Heart left ventricle (tissue), 16 donors: ENCODE measurements at regions not wholly inside any gene's neighbourhood (a gene's known extent, or its start where the extent isn't known, plus 50 kb on each side); places are given as distances from the start of the nearest gene placed in this dataset.

ENCODE experiments used
- ATAC-seq, 4 donors: fragments of 200-7000 bp; cut with Tn5 transposase; one replicate each; pipeline ENCODE4 v1.9.1; 2020 to 2022; ENCODE audit warnings: moderate library complexity in 4 of 4, mild to moderate bottlenecking in 3 of 4, moderate number of reproducible peaks in 1 of 4
- DNase-seq, 5 donors: peaks; one replicate each; pipeline ENCODE4 v3.0.0-alpha.2; 2020
- H3K27ac ChIP-seq, 12 donors: fragments of 200-600 bp; sonication (generic) in 4 of 12; one replicate each; pipeline versions ENCODE4 v1.5.0 to v1.8.0; 2016 to 2022; ENCODE audit warnings: mild to moderate bottlenecking in 2 of 12
- H3K27me3 ChIP-seq, 9 donors: fragments of 200-600 bp; sonication (generic) in 2 of 9; one replicate each; pipeline versions ENCODE4 v1.5.1 to v1.8.0; 2016 to 2022; ENCODE audit warnings: mild to moderate bottlenecking in 3 of 9
- H3K36me3 ChIP-seq, 9 donors: fragments of 200-600 bp; sonication (generic) in 2 of 9; one replicate each; pipeline versions ENCODE4 v1.5.0 to v1.8.0; 2018 to 2022; ENCODE audit warnings: mild to moderate bottlenecking in 2 of 9
- H3K4me1 ChIP-seq, 12 donors: fragments of 200-600 bp; sonication (generic) in 4 of 12; one replicate each; pipeline versions ENCODE4 v1.5.0 to v1.8.0; 2016 to 2022; ENCODE audit warnings: mild to moderate bottlenecking in 3 of 12
- H3K4me3 ChIP-seq, 12 donors: fragments of 200-600 bp; sonication (generic) in 4 of 12; one replicate each; pipeline versions ENCODE4 v1.5.0 to v1.8.0; 2017 to 2022; ENCODE audit warnings: mild to moderate bottlenecking in 9 of 12, moderate library complexity in 4 of 12
- H3K9me3 ChIP-seq, 12 donors: fragments of 200-600 bp; sonication (generic) in 4 of 12; one replicate each; pipeline versions ENCODE4 v1.5.0 to v1.8.0; 2016 to 2022; ENCODE audit warnings: mild to moderate bottlenecking in 1 of 12
- CTCF ChIP-seq, 12 donors: fragments of 200-600 bp; sonication (generic) in 4 of 12; IDR thresholded peaks; one replicate each; pipeline versions ENCODE4 v1.5.0 to v1.8.0; 2018 to 2022; ENCODE audit warnings: antibody characterized with exemption in 12 of 12, mild to moderate bottlenecking in 5 of 12
- POLR2A ChIP-seq, 2 donors: fragments of 450-650 bp; IDR thresholded peaks; one replicate each; pipeline ENCODE4 v1.6.1; 2017; ENCODE audit warnings: antibody characterized with exemption in 2 of 2, mild to moderate bottlenecking in 2 of 2, moderate library complexity in 2 of 2
- WGBS, 4 donors: extraction: QIAGEN DNeasy Blood & Tissue Kit in 2 of 4; methylation state at CpG; one replicate each; pipeline versions ENCODE4 v1.1.5 to v1.1.7; 2013 to 2018; 5-methylcytosine and 5-hydroxymethylcytosine counted together
- intact Hi-C, 10 donors: fragments of 100-400 bp; cut with DNase I; formaldehyde crosslinking; loops; one replicate each; pipeline versions ENCODE4 v1.11.1 to v1.14.2; 2022
- donor health status: ischemic (EF 13 %, LVEDD 7.1; RV severe dilation, severe dysfunction).
- donor health status: healthy with polysubstance abuse.
- donor health status: DM: no; HTN: yes; CAD: no.
- donor health status: DM: no; HTN: no; CAD: no.
- donor health status: ischemic (EF 25% LVEDD 6.9; RV normal size, moderate dysfunction).
- donor health status: ischemic (EF 25% LVEDD 5.7; RV mildly dilated, moderate dysfunction).
- donor health status: healthy.
- donor health status: DM: yes; HTN: yes; CAD: no.
- donor health status: ischemic (EF 35%, LVEDD 5.7; RV mildly dilated, moderate dysfunction).
- donor health status: nonischemic (EF 11% LVEDD 7.7; RV severe dilation, severe dysfunction).
- donor health status: DM: yes; HTN: yes; CAD: no.
- donor health status: PGD.
- donor health status: ischemic (EF 29% LVEDD 5.4; RV normal size, mild dysfunction).
- donor health status: nonischemic (EF 23%, LVEDD 6.1; RV moderate dilation, normal function).

- no peak overlapping the region for H3K27ac ChIP-seq
- no peaks in the 10 kb centered on the region for H3K9me3 ChIP-seq
- ATAC-seq (no peak), DNase-seq (no peak)
- H3K27me3 ChIP-seq: peaks cover 0 to 3% (median 0%) of the 10 kb centered on the region in 9 donors
- 54 to 61% (median 56%) methylated on average over 2 of the region's 2 CpGs for WGBS, 4 donors
- intact Hi-C loops: no loop called here
- H3K4me1 ChIP-seq: no peaks in the 10 kb centered on the region
- H3K4me3 ChIP-seq: no peak overlapping the region
- H3K36me3 ChIP-seq: no peaks in the 10 kb centered on the region
- TF ChIP-seq POLR2A (IDR thresholded peaks at IDR 0.05) (no peak), CTCF (IDR thresholded peaks at IDR 0.05) (no peak)
Observed at GRCh38 chr10:63935705-63936104, 414.5 kb downstream of the REEP3 start.

- Histone ChIP-seq H3K9me3 (no peaks in the 10 kb centered on the region), H3K4me1 (no peaks in the 10 kb centered on the region), H3K27ac (no peak overlapping the region), H3K36me3 (no peaks in the 10 kb centered on the region), H3K4me3 (no peak overlapping the region), H3K27me3 (peaks cover 0 to 3% (median 0%) of the 10 kb centered on the region in 9 donors)
- intact Hi-C loops: no loop called here
- 82 to 94% (median 92%) methylated on average over 1 of the region's 1 CpG for WGBS, 4 donors
- no peak for DNase-seq
- no peak for ATAC-seq
- no peak for TF ChIP-seq POLR2A (IDR thresholded peaks at IDR 0.05)
- TF ChIP-seq CTCF (IDR thresholded peaks at IDR 0.05): no peak
Observed at GRCh38 chr10:63940277-63940922, 419.2 kb downstream of the REEP3 start.

DNA sequence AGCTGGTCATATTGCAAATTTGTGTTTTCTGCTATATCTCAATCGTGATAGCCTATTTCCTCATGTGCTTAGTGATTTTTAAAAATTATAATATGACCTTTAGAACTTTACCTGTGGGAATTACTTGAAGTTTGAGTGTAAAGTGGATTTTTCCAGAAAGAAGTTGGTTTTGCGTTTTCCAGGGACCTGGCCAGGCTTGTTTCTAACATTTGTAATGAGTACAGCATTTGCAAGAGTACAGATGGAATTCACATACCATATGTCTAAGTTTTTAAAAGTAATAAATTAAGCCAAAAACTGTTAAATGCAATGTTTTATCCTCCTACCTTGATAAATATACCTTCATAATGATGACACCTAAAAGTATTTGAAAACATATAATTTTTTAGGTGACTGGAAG lies 443.2 kb downstream of the REEP3 start:
- ATAC-seq (no peak), DNase-seq (no peak)
- TF ChIP-seq POLR2A (IDR thresholded peaks at IDR 0.05) (no peak), CTCF (IDR thresholded peaks at IDR 0.05) (no peak)
- Histone ChIP-seq H3K27me3 (peaks cover 0 to 7% (median 0%) of the 10 kb centered on the region in 9 donors), H3K27ac (no peak overlapping the region), H3K4me1 (no peaks in the 10 kb centered on the region), H3K4me3 (no peak overlapping the region), H3K36me3 (no peaks in the 10 kb centered on the region), H3K9me3 (peaks cover 0 to 12% (median 2%) of the 10 kb centered on the region in 12 donors)
- 68 to 73% (median 69%) methylated on average over 2 of the region's 2 CpGs for WGBS, 4 donors
- intact Hi-C loops: no loop called here

- intact Hi-C loops: no loop called here
- H3K36me3 ChIP-seq: no peaks in the 10 kb centered on the region
- WGBS, 4 donors: 60 to 67% (median 62%) methylated on average over 4 of the region's 4 CpGs
- H3K27ac ChIP-seq: no peak overlapping the region
- no peak overlapping the region for H3K4me3 ChIP-seq
- peaks cover 0 to 7% (median 0%) of the 10 kb centered on the region in 9 donors for H3K27me3 ChIP-seq
- no peak for ATAC-seq
- no peaks in the 10 kb centered on the region for H3K4me1 ChIP-seq
- TF ChIP-seq POLR2A (IDR thresholded peaks at IDR 0.05) (no peak), CTCF (IDR thresholded peaks at IDR 0.05) (no peak)
- peaks cover 0 to 16% (median 2%) of the 10 kb centered on the region in 12 donors for H3K9me3 ChIP-seq
- DNase-seq: no peak
Observed at GRCh38 chr10:63965846-63966245, 444.6 kb downstream of the REEP3 start.
